ENCODE measurements at regions not wholly inside any gene's neighbourhood (a gene's known extent, or its start where the extent isn't known, plus 50 kb on each side); places are given as distances from the start of the nearest gene placed in this dataset.

DNA sequence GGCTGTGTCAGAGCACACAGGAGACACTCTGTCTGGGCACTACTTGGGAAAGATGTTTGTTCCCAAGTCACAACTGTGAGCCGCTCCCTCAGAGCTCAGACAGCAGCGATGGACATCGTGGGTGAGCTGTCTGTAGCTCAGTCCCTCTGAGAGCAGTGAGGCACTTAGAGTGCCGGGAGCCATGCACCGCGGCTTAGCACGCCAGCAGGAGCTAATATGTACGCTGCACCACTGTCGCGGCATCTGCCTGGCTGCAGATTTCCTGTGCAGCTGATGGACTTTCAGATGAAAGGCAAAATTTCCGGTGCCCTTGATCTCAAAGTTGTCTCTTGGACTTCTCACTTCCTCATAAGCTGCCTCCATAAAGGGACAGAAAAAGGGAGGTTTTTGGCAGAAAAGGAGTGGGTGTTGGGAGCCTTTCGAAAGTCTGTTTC is 92.8 kb upstream of the ZNF469 start:
- TF ChIP-seq TAF1 (IDR thresholded peaks at IDR 0.05; ENCODE audit: low read depth, low read length) (no peak), POLR2A (IDR thresholded peaks at IDR 0.05; ENCODE audit: low read depth, low read length) (no peak), POLR2AphosphoS5 (IDR thresholded peaks at IDR 0.05; ENCODE audit: low read depth, low read length) (no peak), SPI1 (IDR thresholded peaks at IDR 0.05; ENCODE audit: low read depth, low read length) (no peak), POU2F2 (IDR thresholded peaks at IDR 0.05; ENCODE audit: low read depth, low read length) (no peak)
